DMS 273 (cell line): ENCODE measurements at regions not wholly inside any gene's neighbourhood (a gene's known extent, or its start where the extent isn't known, plus 50 kb on each side); places are given as distances from the start of the nearest gene placed in this dataset.
"Not testable (repeated sequence)": the region's sequence is repeated elsewhere in the genome, so short reads cannot be mapped to it uniquely, and the experiment has no call there.

Source experiments
- DNase-seq: peaks from one replicate; lab custom pipeline; 2025; ENCODE audit not compliant: unreplicated experiment; lab: John Stamatoyannopoulos, UW

- DNase-seq: no peak
Measured at GRCh38 chr3:162892921-162893793, 1396.5 kb downstream of the OTOL1 start.

DNA sequence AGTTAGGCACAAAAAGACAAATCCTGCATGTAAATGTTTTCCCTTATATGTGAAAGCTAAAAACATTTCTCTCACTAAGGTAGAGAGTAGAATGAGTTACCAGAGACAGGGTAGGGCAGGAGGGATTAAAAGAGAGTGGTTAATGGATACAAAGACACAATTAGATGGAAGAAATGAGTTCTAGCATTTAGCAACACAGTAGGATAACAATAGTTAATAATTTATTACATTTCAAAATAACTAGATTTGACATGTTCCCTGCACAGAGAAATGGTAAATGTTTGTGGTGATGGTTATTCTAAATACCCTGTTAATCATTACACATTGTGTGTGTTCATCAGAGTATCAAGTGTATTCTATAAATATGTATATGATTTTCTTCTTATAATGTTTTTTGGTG, 1400.7 kb downstream of the OTOL1 start:
- DNase-seq: no peak

DNA sequence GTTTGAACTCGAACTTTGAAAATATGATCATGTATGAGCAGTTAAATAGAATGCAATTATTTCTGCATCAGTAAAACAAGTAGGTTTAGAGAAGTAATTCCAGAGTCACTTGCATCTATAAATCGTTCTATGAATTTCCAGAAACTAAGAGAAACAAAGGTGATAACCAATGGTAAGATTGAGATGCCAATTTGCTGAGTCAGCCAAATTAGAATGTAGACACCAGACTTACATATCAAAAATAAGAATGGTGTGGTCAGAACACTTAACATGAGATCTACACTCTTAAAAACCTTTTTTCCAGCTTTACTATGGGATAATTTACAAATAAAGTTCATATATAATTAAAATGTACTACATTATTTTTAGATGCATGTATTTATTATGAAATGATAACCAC, 1435.9 kb downstream of the OTOL1 start:
- no peak for DNase-seq

DNA sequence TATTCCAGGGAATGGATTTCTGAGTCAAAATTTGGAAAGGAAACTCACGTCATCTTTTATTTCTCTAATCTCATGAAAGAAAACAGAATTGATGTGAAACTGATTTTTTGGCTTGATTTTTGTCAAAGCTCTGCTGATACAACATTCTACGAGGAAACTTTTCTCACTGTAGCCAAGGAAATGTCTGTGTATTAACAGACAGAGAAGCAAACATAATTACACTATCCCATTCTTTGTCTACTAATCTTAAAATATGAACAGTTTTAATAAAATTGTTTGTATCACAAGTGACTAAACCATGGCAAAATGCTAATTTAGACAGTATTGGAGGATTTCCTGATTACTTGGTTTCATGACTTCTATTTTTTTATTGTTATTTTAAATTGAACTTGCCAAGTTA, 1437.0 kb downstream of the OTOL1 start:
- no peak for DNase-seq

DNA sequence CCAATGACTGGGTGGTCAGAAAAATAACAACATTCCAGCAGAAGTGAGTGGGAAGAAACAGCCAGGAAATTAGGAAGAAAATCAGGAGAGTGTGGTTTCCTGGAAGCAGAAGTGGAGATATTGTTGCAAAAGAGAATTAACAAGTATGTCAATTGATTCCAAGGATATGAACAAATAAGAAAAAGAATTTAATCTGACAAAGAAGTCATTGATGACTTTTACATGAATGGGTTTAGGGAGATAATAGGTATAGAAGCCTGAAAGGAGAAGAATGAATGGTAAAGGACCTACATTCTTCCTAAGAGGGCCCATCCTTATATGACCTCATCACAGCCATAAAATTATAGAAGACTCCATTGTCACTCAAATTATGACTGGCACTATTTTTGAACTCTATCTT, 1440.1 kb downstream of the OTOL1 start:
- no peak for DNase-seq

- DNase-seq: peak; percentile 22
Measured at GRCh38 chr3:162938083-162938482, 1441.5 kb downstream of the OTOL1 start.

- DNase-seq: no peak
Measured at GRCh38 chr3:162945626-162946025, 1449.0 kb downstream of the OTOL1 start.

DNA sequence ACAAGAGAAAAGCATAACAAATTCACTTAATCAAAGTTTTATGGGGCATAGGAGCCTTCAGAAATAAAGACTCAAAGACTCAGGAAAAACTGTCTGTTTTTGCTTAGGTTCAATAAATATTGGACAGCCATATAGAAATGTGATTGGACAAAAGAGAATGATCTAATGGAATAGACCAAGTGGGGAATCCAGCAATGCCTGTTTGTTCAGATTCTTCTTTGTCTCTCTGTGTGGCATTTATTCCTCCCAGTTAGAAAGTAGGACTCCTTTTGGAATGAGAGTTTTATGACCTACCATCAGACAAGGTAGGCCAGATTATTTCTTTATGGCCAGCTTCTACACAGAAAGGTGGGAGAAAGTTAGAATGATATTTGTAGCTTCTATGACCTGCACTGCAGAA, 1460.1 kb downstream of the OTOL1 start:
- DNase-seq: no peak

- no peak for DNase-seq
Measured at GRCh38 chr3:162960269-162960668, 1463.7 kb downstream of the OTOL1 start.

DNA sequence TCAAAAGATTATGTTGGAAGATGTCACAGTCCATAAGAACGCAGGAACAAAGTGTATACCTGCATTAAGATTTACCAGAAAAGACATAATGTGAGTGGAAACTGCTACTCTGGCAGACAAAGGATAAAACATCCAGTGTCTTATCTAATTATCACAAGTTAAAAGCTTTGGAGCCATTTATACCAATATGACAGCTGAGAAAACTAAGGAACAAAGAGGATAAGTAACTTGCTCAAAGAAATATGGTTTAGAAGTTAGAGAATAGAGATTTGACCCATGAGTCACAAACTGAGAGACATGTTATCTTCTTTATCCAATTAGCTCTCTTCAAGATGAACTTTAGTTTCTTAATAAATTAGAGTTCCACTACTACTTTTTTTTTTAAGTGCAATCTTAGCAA, 1473.7 kb downstream of the OTOL1 start:
- no peak for DNase-seq

DNA sequence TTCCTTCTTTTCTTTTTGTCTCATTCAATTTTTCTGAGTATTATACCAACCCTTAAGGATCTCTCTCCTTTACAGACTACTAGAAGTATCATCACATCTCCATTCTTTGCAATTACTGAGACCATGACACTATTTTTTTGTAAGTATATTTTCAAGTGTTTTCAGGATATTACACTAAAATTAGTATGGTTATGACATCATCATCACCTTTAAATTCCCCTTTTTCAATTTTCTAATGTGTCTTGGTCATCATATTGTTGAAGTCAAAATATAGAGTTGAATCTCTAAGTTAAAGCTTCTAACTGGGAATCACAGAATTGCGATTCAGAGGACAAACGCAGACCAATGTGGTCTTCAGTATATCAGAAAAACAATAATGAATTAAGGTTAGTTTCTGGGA, 1475.1 kb downstream of the OTOL1 start:
- DNase-seq: no peak

GRCh38 chr3:162973428-162973917, 1476.9 kb downstream of the OTOL1 start:
- DNase-seq: no peak

DNA sequence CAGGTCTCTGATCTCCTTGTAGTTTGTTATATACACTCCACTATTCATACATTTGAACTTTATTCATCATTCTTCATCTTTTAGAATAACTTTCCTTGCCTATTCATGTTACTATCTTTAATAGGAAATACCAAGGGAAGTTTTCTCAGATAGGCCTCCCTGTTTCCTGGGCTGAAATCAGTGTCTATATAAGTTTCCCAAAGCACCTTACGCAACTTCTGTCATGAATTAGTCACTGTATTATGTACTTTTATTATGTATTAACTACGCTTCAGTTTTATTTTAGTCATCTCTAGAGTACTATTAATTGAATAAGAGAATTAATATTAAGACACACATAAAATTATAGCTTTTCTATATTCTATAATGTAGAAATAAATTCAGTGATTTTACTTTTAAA, 1481.5 kb downstream of the OTOL1 start:
- DNase-seq: no peak

GRCh38 chr3:162984746-162985145, 1488.1 kb downstream of the OTOL1 start:
- no peak for DNase-seq

GRCh38 chr3:162987085-162987794, 1490.6 kb downstream of the OTOL1 start:
- DNase-seq: not testable (repeated sequence)

DNA sequence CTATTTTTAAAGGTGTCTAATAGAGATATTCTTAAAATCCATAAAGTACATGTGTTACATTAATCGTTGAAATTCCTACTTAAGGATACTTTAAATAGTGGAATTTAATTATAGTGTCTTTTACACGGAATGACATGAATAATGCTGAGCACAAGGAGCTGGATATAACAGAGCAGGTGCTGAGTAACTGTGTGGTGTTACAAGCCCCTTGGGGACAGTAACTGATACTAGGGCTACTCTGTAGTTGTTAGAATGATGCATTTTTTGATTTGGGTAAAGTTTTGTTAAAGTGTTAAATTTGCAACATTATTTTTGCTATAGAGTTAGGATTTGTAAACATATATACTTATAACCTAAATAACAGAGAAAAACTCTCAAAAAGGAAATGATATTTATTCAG, 1496.1 kb downstream of the OTOL1 start:
- peak; percentile 21 for DNase-seq

DNA sequence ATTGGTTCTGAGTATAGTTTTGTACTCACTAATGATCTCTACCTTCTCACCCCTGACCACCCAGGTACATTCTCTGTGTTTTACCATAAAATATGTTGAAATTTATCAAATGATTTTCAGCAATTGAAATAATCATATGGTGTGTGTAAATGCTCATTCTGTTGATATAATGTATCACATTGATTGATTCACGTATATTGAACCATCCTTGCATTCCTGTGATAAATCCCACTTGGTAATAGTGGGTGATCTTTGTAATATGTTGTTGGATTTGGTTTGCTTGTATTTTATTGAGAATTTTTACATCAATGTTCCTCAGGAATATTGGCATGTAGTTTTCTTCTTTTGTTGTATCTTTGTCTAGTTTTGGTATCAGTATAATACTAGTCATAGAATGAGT, 1497.6 kb downstream of the OTOL1 start:
- no peak for DNase-seq

DNA sequence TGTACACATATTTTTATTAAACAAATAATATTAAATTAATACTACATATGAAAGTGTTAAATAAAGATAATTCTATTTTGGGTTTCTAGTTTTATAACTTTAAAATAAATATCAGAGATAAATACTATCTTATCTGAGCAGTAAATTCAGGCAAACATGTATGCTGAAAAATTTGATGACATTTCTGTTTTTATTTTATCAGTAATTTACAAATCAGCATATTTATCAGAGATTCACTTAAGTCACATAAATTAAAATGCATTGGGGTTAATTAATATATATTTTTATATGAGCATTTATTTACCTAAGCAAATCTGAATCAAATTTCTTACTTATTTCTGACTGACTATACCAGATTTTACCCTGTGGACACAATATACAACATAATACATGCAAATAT, 1499.8 kb downstream of the OTOL1 start:
- no peak for DNase-seq

DNA sequence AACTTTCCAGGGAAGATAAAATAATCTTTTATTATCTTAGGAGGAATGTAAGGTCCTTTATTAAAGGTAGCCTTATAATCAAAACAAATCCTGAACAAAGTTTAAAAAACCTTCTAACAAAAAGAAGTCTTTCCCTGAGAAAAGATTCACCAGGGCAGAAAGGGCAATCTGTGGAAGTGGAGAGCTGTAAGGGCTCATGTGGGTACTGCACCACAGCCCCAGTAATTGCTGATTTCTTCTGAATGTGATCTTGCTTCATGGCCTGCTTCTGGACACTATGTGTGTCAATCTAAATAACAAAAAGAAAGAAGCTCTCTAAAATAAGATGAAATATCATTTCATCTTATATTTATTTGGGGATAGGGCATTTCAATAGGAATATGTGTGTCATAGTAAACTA, 1501.6 kb downstream of the OTOL1 start:
- no peak for DNase-seq

DNA sequence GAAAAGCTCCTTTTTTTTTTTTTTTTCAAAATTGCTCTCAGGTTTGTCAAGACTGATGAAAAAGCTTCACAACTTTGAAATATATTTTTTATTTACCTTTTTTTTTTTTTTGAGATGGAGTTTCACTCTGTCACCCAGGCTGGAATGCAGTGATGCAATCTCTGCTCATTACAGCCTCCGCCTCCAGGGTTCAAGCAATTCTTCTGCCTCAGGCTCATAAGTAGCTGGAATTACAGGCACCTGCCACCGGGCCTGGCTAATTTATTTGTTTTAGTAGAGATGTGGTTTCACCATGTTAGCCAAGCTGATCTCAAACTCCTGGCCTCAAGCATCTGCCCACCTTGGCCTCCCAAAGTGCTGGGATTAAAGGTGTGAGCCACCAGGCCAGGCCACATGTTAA, 1515.0 kb downstream of the OTOL1 start:
- DNase-seq: no peak

DNA sequence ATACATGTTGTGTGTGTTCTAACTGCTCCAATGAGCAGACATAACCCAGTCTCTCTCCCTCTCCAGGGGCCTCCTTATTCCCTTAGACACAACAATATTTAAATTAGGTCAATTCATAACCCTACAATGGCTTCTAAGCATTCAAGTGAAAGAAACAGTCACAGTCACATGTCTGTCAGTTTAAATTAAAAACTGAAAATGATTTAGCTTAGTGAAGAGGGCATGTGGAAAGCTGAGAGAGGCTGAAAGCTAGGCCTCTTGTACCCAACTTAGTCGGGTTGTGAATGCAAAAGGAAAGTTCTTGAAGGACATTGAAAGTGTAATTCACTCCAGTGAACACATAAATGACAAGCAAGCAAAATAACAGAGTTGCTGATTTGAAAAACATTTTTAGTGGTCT, 1519.6 kb downstream of the OTOL1 start:
- DNase-seq: no peak

GRCh38 chr3:163018067-163018466, 1521.5 kb downstream of the OTOL1 start:
- no peak for DNase-seq
